GM23248 (cell line): ENCODE measurements at regions not wholly inside any gene's neighbourhood (a gene's known extent, or its start where the extent isn't known, plus 50 kb on each side); places are given as distances from the start of the nearest gene placed in this dataset.

Experiments
- DNase-seq: peaks from one replicate; pipeline ENCODE4 v3.0.0-alpha.2; 2015
- H2AFZ ChIP-seq: fragments of 200-600 bp; sonication (generic); 2 replicates; pipeline ENCODE4 v1.6.1; 2016; ENCODE audit warnings: antibody characterized with exemption
- H3F3A ChIP-seq: fragments of 200-600 bp; sonication (generic); 2 replicates; pipeline ENCODE4 v1.6.1; 2016; ENCODE audit warnings: mild to moderate bottlenecking, antibody characterized with exemption, mixed run types; ENCODE audit not compliant: insufficient read depth
- H3K27ac ChIP-seq: fragments of 200-600 bp; sonication (generic); 2 replicates; pipeline ENCODE4 v1.5.1; 2016; ENCODE audit warnings: mild to moderate bottlenecking
- H3K27me3 ChIP-seq: fragments of 200-600 bp; sonication (generic); replicated peaks from 2 replicates; pipeline ENCODE4 v1.6.1; 2016; ENCODE audit warnings: mild to moderate bottlenecking; ENCODE audit not compliant: insufficient read depth
- H3K36me3 ChIP-seq: fragments of 200-600 bp; sonication (generic); 2 replicates; pipeline ENCODE4 v1.6.1; 2016; ENCODE audit warnings: low read depth, mild to moderate bottlenecking
- H3K4me1 ChIP-seq: fragments of 200-600 bp; sonication (generic); 2 replicates; pipeline ENCODE4 v1.6.1; 2016; ENCODE audit warnings: mild to moderate bottlenecking; ENCODE audit not compliant: insufficient read depth
- H3K4me2 ChIP-seq: fragments of 200-600 bp; sonication (generic); one replicate; pipeline ENCODE4 v1.6.1; 2016; ENCODE audit warnings: mild to moderate bottlenecking; ENCODE audit not compliant: unreplicated experiment
- H3K4me3 ChIP-seq: fragments of 200-600 bp; sonication (generic); 2 replicates; pipeline ENCODE4 v1.5.1; 2016; ENCODE audit warnings: mild to moderate bottlenecking
- H3K79me2 ChIP-seq: fragments of 200-600 bp; sonication (generic); 2 replicates; pipeline ENCODE4 v1.6.1; 2016; ENCODE audit warnings: mild to moderate bottlenecking; ENCODE audit not compliant: insufficient read depth
- H3K9ac ChIP-seq: fragments of 200-600 bp; sonication (generic); 2 replicates; pipeline ENCODE4 v1.6.1; 2016; ENCODE audit warnings: mild to moderate bottlenecking
- H3K9me2 ChIP-seq: fragments of 200-600 bp; sonication (generic); 2 replicates; pipeline ENCODE4 v1.6.1; 2016; ENCODE audit warnings: mixed run types, mild to moderate bottlenecking, moderate library complexity; ENCODE audit not compliant: insufficient read depth
- H3K9me3 ChIP-seq: fragments of 200-600 bp; sonication (generic); one replicate; pipeline ENCODE4 v1.6.1; 2017; ENCODE audit warnings: low read depth
- H4K20me1 ChIP-seq: fragments of 200-600 bp; sonication (generic); 2 replicates; pipeline ENCODE4 v1.6.0; 2016; ENCODE audit not compliant: insufficient read depth
- EZH2 ChIP-seq: fragments of 200-600 bp; sonication (generic); IDR thresholded peaks from 2 replicates; pipeline ENCODE4 v1.6.1; 2018; ENCODE audit warnings: antibody characterized with exemption, mild to moderate bottlenecking; ENCODE audit not compliant: insufficient read depth, poor library complexity, severe bottlenecking
- EZH2phosphoT487 ChIP-seq: fragments of 200-600 bp; sonication (generic); IDR thresholded peaks from 2 replicates; pipeline ENCODE4 v1.6.1; 2018; ENCODE audit warnings: antibody characterized with exemption, moderate library complexity, mild to moderate bottlenecking, low read depth; ENCODE audit not compliant: insufficient read depth
- WGBS, 2 experiments: methylation state at CpG; one replicate each; pipeline ENCODE4 v1.1.6; 2015 to 2017; ENCODE audit warnings: low lambda C conversion rate in 2 of 2, low coverage in 1 of 2; ENCODE audit errors: missing lambda C conversion rate in 2 of 2; 5-methylcytosine and 5-hydroxymethylcytosine counted together
- in situ Hi-C: fragments of 300-500 bp; cut with MboI; formaldehyde crosslinking; loops from 2 replicates; pipeline ENCODE4 v1.15.0; 2020

- Histone ChIP-seq H3K27ac (no peak overlapping the region), H3K9me2 (no peaks in the 10 kb centered on the region), H3F3A (no peaks in the 10 kb centered on the region), H2AFZ (no peak overlapping the region), H3K4me2 (no peak overlapping the region), H3K4me3 (no peak overlapping the region), H3K4me1 (no peaks in the 10 kb centered on the region), H3K27me3 (no peaks in the 10 kb centered on the region), H3K9ac (no peak overlapping the region), H3K36me3 (no peaks in the 10 kb centered on the region), H3K9me3 (no peaks in the 10 kb centered on the region), H3K79me2 (no peaks in the 10 kb centered on the region), H4K20me1 (no peaks in the 10 kb centered on the region)
- 12 to 21% methylated on average over 3 of the region's 3 CpGs for WGBS, 2 experiments
- in situ Hi-C loops, result no loop called here
- TF ChIP-seq EZH2, result no peak
- TF ChIP-seq EZH2phosphoT487, result no peak
- DNase-seq, result no peak
Observed at GRCh38 chr14:86311151-86311550, 781.2 kb downstream of the FLRT2 start.

DNA sequence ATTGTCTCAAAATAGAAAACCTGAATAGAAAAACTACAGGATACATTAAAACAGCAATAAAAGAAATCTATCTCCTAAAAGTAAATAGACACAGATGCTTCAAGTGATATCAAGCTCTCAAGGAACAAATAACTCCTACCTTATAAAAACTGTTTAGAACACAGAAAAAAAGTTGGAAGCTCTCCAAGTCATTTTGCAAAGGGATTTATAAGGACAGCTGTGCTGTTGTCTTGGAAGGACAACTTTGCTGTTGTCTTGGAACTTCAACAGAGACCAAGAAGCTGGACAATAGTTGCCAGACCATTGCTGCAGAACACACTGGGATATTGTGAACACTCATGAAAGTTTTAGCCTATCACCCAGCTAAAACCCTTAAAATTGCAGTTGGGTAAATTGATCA, 780.7 kb downstream of the FLRT2 start:
- no peak overlapping the region for H2AFZ ChIP-seq
- H4K20me1 ChIP-seq, result no peaks in the 10 kb centered on the region
- no peaks in the 10 kb centered on the region for H3K4me1 ChIP-seq
- no peak overlapping the region for H3K9ac ChIP-seq
- H3K36me3 ChIP-seq, result no peaks in the 10 kb centered on the region
- no peaks in the 10 kb centered on the region for H3K79me2 ChIP-seq
- TF ChIP-seq EZH2phosphoT487, result no peak
- no peak for TF ChIP-seq EZH2
- H3K27ac ChIP-seq, result no peak overlapping the region
- in situ Hi-C loops, result no loop called here
- H3K4me2 ChIP-seq, result no peak overlapping the region
- H3K9me2 ChIP-seq, result no peaks in the 10 kb centered on the region
- no peaks in the 10 kb centered on the region for H3F3A ChIP-seq
- no peaks in the 10 kb centered on the region for H3K9me3 ChIP-seq
- H3K27me3 ChIP-seq, result no peaks in the 10 kb centered on the region
- H3K4me3 ChIP-seq, result no peak overlapping the region
- no peak for DNase-seq

DNA sequence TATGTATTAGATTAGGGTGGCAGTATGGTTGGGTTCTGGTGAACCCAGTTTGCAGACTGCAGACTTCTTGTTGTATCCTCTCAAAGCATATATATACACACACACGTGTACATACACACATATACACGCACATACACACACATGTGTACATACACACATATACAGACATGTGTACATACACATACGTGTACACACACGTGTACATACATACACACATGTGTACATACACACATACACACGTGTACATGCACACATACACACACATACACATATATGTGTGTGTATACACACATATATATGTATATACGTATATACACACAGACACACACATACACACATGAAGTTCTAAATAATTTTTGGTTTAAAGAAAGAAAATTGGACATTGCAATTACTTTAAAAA, 780.2 kb downstream of the FLRT2 start:
- 27 to 35% methylated on average over 6 of the region's 6 CpGs for WGBS, 2 experiments
- in situ Hi-C loops, result no loop called here
- no peak overlapping the region for H2AFZ ChIP-seq
- H3K4me1 ChIP-seq, result no peaks in the 10 kb centered on the region
- no peak overlapping the region for H3K4me3 ChIP-seq
- no peak for DNase-seq
- no peak overlapping the region for H3K9ac ChIP-seq
- H3K9me3 ChIP-seq, result no peaks in the 10 kb centered on the region
- H3K9me2 ChIP-seq, result no peaks in the 10 kb centered on the region
- no peaks in the 10 kb centered on the region for H3F3A ChIP-seq
- H3K36me3 ChIP-seq, result no peaks in the 10 kb centered on the region
- no peaks in the 10 kb centered on the region for H4K20me1 ChIP-seq
- H3K4me2 ChIP-seq, result no peak overlapping the region
- no peaks in the 10 kb centered on the region for H3K79me2 ChIP-seq
- H3K27ac ChIP-seq, result no peak overlapping the region
- no peak for TF ChIP-seq EZH2phosphoT487
- TF ChIP-seq EZH2, result no peak
- no peaks in the 10 kb centered on the region for H3K27me3 ChIP-seq

GRCh38 chr14:86305058-86305457, 775.1 kb downstream of the FLRT2 start:
- Histone ChIP-seq H3K36me3 (no peaks in the 10 kb centered on the region), H3K9me3 (no peaks in the 10 kb centered on the region), H3K9ac (no peak overlapping the region), H3K27ac (no peak overlapping the region), H3K4me3 (no peak overlapping the region), H3K27me3 (no peaks in the 10 kb centered on the region), H3K4me2 (no peak overlapping the region), H4K20me1 (no peaks in the 10 kb centered on the region), H3K4me1 (no peaks in the 10 kb centered on the region), H3K9me2 (no peaks in the 10 kb centered on the region), H3K79me2 (no peaks in the 10 kb centered on the region), H2AFZ (no peak overlapping the region), H3F3A (no peaks in the 10 kb centered on the region)
- TF ChIP-seq EZH2phosphoT487, result no peak
- no peak for TF ChIP-seq EZH2
- DNase-seq, result no peak
- in situ Hi-C loops, result no loop called here
- WGBS, 2 experiments, result 11 to 16% methylated on average over 2 of the region's 2 CpGs

DNA sequence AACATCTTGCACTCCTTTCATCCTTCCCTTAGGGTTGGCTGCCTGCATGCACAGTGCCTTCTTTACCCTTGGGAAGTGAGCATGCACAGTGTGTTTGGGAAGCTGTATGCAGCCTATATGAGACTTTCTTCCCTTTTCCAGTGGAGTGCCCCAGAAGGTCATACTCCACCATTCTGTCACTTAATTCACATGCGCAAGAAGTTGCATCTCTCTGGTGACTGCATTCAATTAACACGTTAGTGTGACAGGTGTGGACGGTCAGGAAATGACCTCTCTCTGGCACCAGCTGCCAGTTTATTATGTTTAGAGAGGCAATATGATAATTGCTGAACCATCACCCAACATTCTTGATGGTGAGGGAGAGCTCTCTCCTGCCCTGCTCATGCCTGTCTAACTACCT, 770.0 kb downstream of the FLRT2 start:
- no peaks in the 10 kb centered on the region for H3K27me3 ChIP-seq
- no peak overlapping the region for H3K4me2 ChIP-seq
- H4K20me1 ChIP-seq, result no peaks in the 10 kb centered on the region
- DNase-seq, result no peak
- H3F3A ChIP-seq, result no peaks in the 10 kb centered on the region
- H2AFZ ChIP-seq, result no peak overlapping the region
- H3K4me1 ChIP-seq, result no peaks in the 10 kb centered on the region
- H3K9me2 ChIP-seq, result no peaks in the 10 kb centered on the region
- no peak overlapping the region for H3K27ac ChIP-seq
- no peak overlapping the region for H3K4me3 ChIP-seq
- H3K9ac ChIP-seq, result no peak overlapping the region
- 38 to 44% methylated on average over 3 of the region's 3 CpGs for WGBS, 2 experiments
- no peaks in the 10 kb centered on the region for H3K36me3 ChIP-seq
- in situ Hi-C loops, result no loop called here
- H3K9me3 ChIP-seq, result no peaks in the 10 kb centered on the region
- no peak for TF ChIP-seq EZH2
- TF ChIP-seq EZH2phosphoT487, result no peak
- no peaks in the 10 kb centered on the region for H3K79me2 ChIP-seq
